PC-3 (cell line): ENCODE measurements at regions not wholly inside any gene's neighbourhood (a gene's known extent, or its start where the extent isn't known, plus 50 kb on each side); places are given as distances from the start of the nearest gene placed in this dataset.
"Not testable (repeated sequence)": the region's sequence is repeated elsewhere in the genome, so short reads cannot be mapped to it uniquely, and the experiment has no call there.

ENCODE experiments used
- ATAC-seq: fragments of 200-7000 bp; cut with Tn5 transposase; 2 replicates; pipeline ENCODE4 v1.9.1; 2020; ENCODE audit warnings: mild to moderate bottlenecking, moderate library complexity
- BruUV-seq: library from RNA; stranded (reverse); fragments of 400-500 nt; replicated peaks from 2 replicates; lab custom pipeline; 2021; lab: Mats Ljungman, UMichigan
- CTCF ChIA-PET: fragments of 300-600 bp; sonication (Branson Sonifier 250); formaldehyde crosslinking; loops from one replicate; lab custom pipeline; 2022; ENCODE audit warnings: antibody characterized with exemption; lab: Charles Lee
- POLR2A ChIA-PET: fragments of 300-600 bp; sonication (Branson Sonifier 250); formaldehyde crosslinking; loops from one replicate; lab custom pipeline; 2022; ENCODE audit warnings: antibody characterized with exemption; ENCODE audit not compliant: unreplicated experiment; lab: Charles Lee
- DNase-seq: peaks from one replicate; pipeline ENCODE4 v3.0.0-alpha.2; 2015
- H2AFZ ChIP-seq: fragments of 300-600 bp; sonication (generic); 2 replicates; pipeline ENCODE4 v1.6.0; 2016; ENCODE audit warnings: antibody characterized with exemption, low read length
- H3F3A ChIP-seq: fragments of 300-600 bp; sonication (generic); one replicate; pipeline ENCODE4 v1.6.0; 2017; ENCODE audit warnings: antibody characterized with exemption, low read length, control low read depth, mild to moderate bottlenecking; ENCODE audit not compliant: unreplicated experiment
- H3K27ac ChIP-seq: fragments of 300-600 bp; sonication (generic); 2 replicates; pipeline ENCODE4 v1.5.1; 2016; ENCODE audit warnings: mild to moderate bottlenecking, low read length
- H3K27me3 ChIP-seq: fragments of 300-600 bp; sonication (generic); 2 replicates; pipeline ENCODE4 v1.6.1; 2016; ENCODE audit warnings: low read length, mixed read lengths
- H3K36me3 ChIP-seq: fragments of 300-600 bp; sonication (generic); 2 replicates; pipeline ENCODE4 v1.6.1; 2016; ENCODE audit warnings: low read depth, mixed run types, low read length, mixed read lengths
- H3K4me1 ChIP-seq: fragments of 300-600 bp; sonication (generic); 2 replicates; pipeline ENCODE4 v1.5.1; 2016; ENCODE audit warnings: low read length; ENCODE audit not compliant: insufficient read depth
- H3K4me2 ChIP-seq: fragments of 300-600 bp; sonication (generic); 2 replicates; pipeline ENCODE4 v1.6.0; 2016; ENCODE audit warnings: low read length
- H3K4me3 ChIP-seq: fragments of 300-600 bp; sonication (generic); 2 replicates; pipeline ENCODE4 v1.5.1; 2016; ENCODE audit warnings: mild to moderate bottlenecking, low read length, mixed read lengths
- H3K79me2 ChIP-seq: fragments of 300-600 bp; sonication (generic); 2 replicates; pipeline ENCODE4 v1.6.1; 2017; ENCODE audit warnings: low read length, mixed read lengths
- H3K9ac ChIP-seq: fragments of 300-600 bp; sonication (generic); 2 replicates; pipeline ENCODE4 v1.6.0; 2016; ENCODE audit warnings: mild to moderate bottlenecking, low read length
- H3K9me2 ChIP-seq: fragments of 300-600 bp; sonication (generic); replicated peaks from 2 replicates; pipeline ENCODE4 v1.6.1; 2016; ENCODE audit warnings: mixed run types, low read length, mixed read lengths
- H3K9me3 ChIP-seq: fragments of 300-600 bp; sonication (generic); 2 replicates; pipeline ENCODE4 v1.6.1; 2016; ENCODE audit warnings: low read length, mixed read lengths
- H4K20me1 ChIP-seq: fragments of 300-600 bp; sonication (generic); 2 replicates; pipeline ENCODE4 v1.6.1; 2016; ENCODE audit warnings: low read length, mixed read lengths
- CTCF ChIP-seq: fragments of 300-600 bp; sonication (generic); conservative IDR thresholded peaks from 2 replicates; pipeline ENCODE4 v1.5.1; 2017; ENCODE audit warnings: antibody characterized with exemption, low read depth, mild to moderate bottlenecking, low read length
- EZH2 ChIP-seq: fragments of 300-600 bp; sonication (generic); IDR thresholded peaks from one replicate; pipeline ENCODE4 v1.6.1; 2017; ENCODE audit warnings: antibody characterized with exemption, mild to moderate bottlenecking, low read length; ENCODE audit not compliant: unreplicated experiment
- EZH2phosphoT487 ChIP-seq: fragments of 300-600 bp; sonication (generic); IDR thresholded peaks from 2 replicates; pipeline ENCODE4 v1.6.1; 2018; ENCODE audit warnings: mild to moderate bottlenecking, antibody characterized with exemption, low read length, borderline replicate concordance
- intact Hi-C: fragments of 100-400 bp; cut with micrococcal nuclease; formaldehyde crosslinking; loops from 2 replicates; pipeline ENCODE4 v1.9.0; 2023

GRCh38 chr7:47180516-47180826, 401.4 kb downstream of the TNS3 start:
- no peak for TF ChIP-seq EZH2
- TF ChIP-seq CTCF: no peak
- TF ChIP-seq EZH2phosphoT487: no peak
- Histone ChIP-seq H3K9me2 (no peaks in the 10 kb centered on the region), H3K4me2 (no peak overlapping the region), H3K27ac (no peak overlapping the region), H3K79me2 (no peaks in the 10 kb centered on the region), H3K9me3 (no peaks in the 10 kb centered on the region), H3K9ac (no peak overlapping the region), H3F3A (no peaks in the 10 kb centered on the region), H4K20me1 (no peaks in the 10 kb centered on the region), H3K4me3 (no peak overlapping the region), H2AFZ (no peak overlapping the region), H3K27me3 (0 out of 2 replicates have a peak, but pooled peaks cover 5% of the 10 kb centered on the region), H3K36me3 (no peaks in the 10 kb centered on the region), H3K4me1 (no peaks in the 10 kb centered on the region)
- no peak for ATAC-seq
- intact Hi-C loops: loop anchor here (1.0 kb wide), 4 partner anchors 828 to 1289 kb away; no protein-coding TSS in a partner anchor
- CTCF ChIA-PET: interaction anchor here (0.6 kb wide), 1 partner anchor 496 kb away, joined by 5 read pairs; no protein-coding TSS in a partner anchor
- POLR2A ChIA-PET: no interaction called here
- no peak for DNase-seq
- BruUV-seq: no TSS peak

GRCh38 chr7:47179812-47180515, 401.9 kb downstream of the TNS3 start:
- H3K4me3 ChIP-seq: no peak overlapping the region
- no peaks in the 10 kb centered on the region for H3K4me1 ChIP-seq
- H4K20me1 ChIP-seq: no peaks in the 10 kb centered on the region
- POLR2A ChIA-PET: no interaction called here
- intact Hi-C loops: loop anchor here (1.0 kb wide), 4 partner anchors 828 to 1289 kb away; no protein-coding TSS in a partner anchor
- CTCF ChIA-PET: interaction anchor here (0.6 to 0.8 kb wide), 4 partner anchors 41 to 1196 kb away, joined by 3 to 5 read pairs (median 3); no protein-coding TSS in a partner anchor
- H3F3A ChIP-seq: no peaks in the 10 kb centered on the region
- no peaks in the 10 kb centered on the region for H3K36me3 ChIP-seq
- no peak overlapping the region for H2AFZ ChIP-seq
- DNase-seq (peak; percentile 73), ATAC-seq (peak; percentile 97)
- no peak overlapping the region for H3K4me2 ChIP-seq
- H3K27ac ChIP-seq: no peak overlapping the region
- H3K9me3 ChIP-seq: no peaks in the 10 kb centered on the region
- 0 out of 2 replicates have a peak, but pooled peaks cover 5% of the 10 kb centered on the region for H3K27me3 ChIP-seq
- no peak overlapping the region for H3K9ac ChIP-seq
- TF ChIP-seq EZH2: no peak
- TF ChIP-seq CTCF: peak; percentile 85
- no peaks in the 10 kb centered on the region for H3K9me2 ChIP-seq
- no peaks in the 10 kb centered on the region for H3K79me2 ChIP-seq
- BruUV-seq: no TSS peak

- CTCF ChIA-PET, ATAC-seq, intact Hi-C loops: not testable (repeated sequence)
These were observed 409.0 kb downstream of the TNS3 start for GRCh38 chr7:47172602-47173539.

More at GRCh38 chr7:47172602-47173539, 409.0 kb downstream of the TNS3 start:
- H2AFZ ChIP-seq, H3K27ac ChIP-seq, H4K20me1 ChIP-seq, H3K9me2 ChIP-seq, H3K4me2 ChIP-seq, H3F3A ChIP-seq, H3K9me3 ChIP-seq, POLR2A ChIA-PET, BruUV-seq, H3K79me2 ChIP-seq, H3K36me3 ChIP-seq, H3K9ac ChIP-seq, H3K4me1 ChIP-seq, H3K27me3 ChIP-seq, H3K4me3 ChIP-seq, DNase-seq: not testable (repeated sequence)
